ENCODE measurements at regions not wholly inside any gene's neighbourhood (a gene's known extent, or its start where the extent isn't known, plus 50 kb on each side); places are given as distances from the start of the nearest gene placed in this dataset.

DNA sequence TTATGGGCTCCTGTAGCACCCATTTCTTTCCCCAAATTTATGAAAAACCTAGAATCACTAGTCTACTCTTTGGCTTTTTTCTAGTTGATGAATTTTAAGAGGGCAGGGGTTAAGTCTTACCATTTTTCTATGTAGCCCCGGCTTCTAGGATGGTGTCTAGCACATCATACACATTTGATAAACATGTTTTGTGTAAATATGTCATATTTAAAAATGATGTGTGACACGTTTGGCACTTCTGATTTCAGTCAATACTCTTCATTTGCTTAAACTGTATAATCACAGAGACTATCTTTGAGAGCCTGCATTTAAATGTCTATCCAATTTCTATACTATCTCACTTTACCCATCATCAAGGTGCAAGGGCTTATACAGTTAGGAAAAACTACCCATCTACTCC is 331.1 kb downstream of the TDRD15 start:
- TF ChIP-seq, protein P1, sequence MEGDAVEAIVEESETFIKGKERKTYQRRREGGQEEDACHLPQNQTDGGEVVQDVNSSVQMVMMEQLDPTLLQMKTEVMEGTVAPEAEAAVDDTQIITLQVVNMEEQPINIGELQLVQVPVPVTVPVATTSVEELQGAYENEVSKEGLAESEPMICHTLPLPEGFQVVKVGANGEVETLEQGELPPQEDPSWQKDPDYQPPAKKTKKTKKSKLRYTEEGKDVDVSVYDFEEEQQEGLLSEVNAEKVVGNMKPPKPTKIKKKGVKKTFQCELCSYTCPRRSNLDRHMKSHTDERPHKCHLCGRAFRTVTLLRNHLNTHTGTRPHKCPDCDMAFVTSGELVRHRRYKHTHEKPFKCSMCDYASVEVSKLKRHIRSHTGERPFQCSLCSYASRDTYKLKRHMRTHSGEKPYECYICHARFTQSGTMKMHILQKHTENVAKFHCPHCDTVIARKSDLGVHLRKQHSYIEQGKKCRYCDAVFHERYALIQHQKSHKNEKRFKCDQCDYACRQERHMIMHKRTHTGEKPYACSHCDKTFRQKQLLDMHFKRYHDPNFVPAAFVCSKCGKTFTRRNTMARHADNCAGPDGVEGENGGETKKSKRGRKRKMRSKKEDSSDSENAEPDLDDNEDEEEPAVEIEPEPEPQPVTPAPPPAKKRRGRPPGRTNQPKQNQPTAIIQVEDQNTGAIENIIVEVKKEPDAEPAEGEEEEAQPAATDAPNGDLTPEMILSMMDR (IDR thresholded peaks at IDR 0.05) = no peak
- TF ChIP-seq POLR2A (IDR thresholded peaks at IDR 0.05) (no peak), POLR2AphosphoS5 (IDR thresholded peaks at IDR 0.05; ENCODE audit: insufficient read depth in 1 of 2, low read depth in 1 of 2) (no peak)

Measured in vagina (tissue), 2 donors.